Skeletal muscle satellite cell (primary cell): ENCODE measurements at regions not wholly inside any gene's neighbourhood (a gene's known extent, or its start where the extent isn't known, plus 50 kb on each side); places are given as distances from the start of the nearest gene placed in this dataset.
"Not testable (repeated sequence)": the region's sequence is repeated elsewhere in the genome, so short reads cannot be mapped to it uniquely, and the experiment has no call there.

Source experiments
- H3K27me3 ChIP-seq: 2 replicates; pipeline ENCODE4 v1.7.0; 2013; ENCODE audit warnings: low read length; ENCODE audit not compliant: control insufficient read depth, insufficient read depth
- H3K36me3 ChIP-seq: 2 replicates; pipeline ENCODE4 v1.7.0; 2013; ENCODE audit warnings: mild to moderate bottlenecking, control low read depth, low read length; ENCODE audit not compliant: insufficient read depth
- H3K4me1 ChIP-seq: 2 replicates; pipeline ENCODE4 v1.7.0; 2013; ENCODE audit warnings: low read length; ENCODE audit not compliant: control insufficient read depth, insufficient read depth
- H3K4me2 ChIP-seq: 2 replicates; pipeline ENCODE4 v1.7.0; 2013; ENCODE audit warnings: mild to moderate bottlenecking, low read length
- H3K4me3 ChIP-seq: 2 replicates; pipeline ENCODE4 v1.7.0; 2013; ENCODE audit warnings: low read length
- H3K9ac ChIP-seq: 2 replicates; pipeline ENCODE4 v1.7.0; 2013; ENCODE audit warnings: mild to moderate bottlenecking, low read depth, low read length, moderate library complexity
- H3K9me3 ChIP-seq: replicated peaks from 2 replicates; pipeline ENCODE4 v1.7.0; 2013; ENCODE audit warnings: mild to moderate bottlenecking, control low read depth, low read length

DNA sequence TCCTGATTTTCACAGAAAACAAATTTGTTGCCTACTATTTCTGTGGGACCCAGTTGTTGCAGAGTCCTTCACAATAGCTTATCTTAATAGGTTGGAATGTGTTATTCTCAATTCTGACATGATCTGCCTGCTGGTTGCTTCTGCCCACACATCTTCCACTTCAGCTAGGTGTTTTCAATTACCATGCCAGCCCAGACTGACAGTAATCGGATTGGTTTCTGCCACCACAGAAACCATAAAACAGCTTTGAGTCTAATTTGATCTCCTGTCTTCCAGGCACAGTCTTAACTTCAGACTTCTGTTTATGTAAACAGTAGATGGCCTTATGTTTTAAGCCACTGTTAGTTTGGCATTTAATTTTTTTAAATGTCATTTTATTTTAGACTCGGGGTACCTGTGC is 248.2 kb upstream of the RBMS1 start:
- Histone ChIP-seq H3K4me1 (peaks cover 8% of the 10 kb centered on the region), H3K36me3 (no peaks in the 10 kb centered on the region), H3K9ac (no peak overlapping the region), H3K4me2 (no peak overlapping the region), H3K4me3 (no peak overlapping the region), H3K9me3 (no peaks in the 10 kb centered on the region), H3K27me3 (no peaks in the 10 kb centered on the region)

DNA sequence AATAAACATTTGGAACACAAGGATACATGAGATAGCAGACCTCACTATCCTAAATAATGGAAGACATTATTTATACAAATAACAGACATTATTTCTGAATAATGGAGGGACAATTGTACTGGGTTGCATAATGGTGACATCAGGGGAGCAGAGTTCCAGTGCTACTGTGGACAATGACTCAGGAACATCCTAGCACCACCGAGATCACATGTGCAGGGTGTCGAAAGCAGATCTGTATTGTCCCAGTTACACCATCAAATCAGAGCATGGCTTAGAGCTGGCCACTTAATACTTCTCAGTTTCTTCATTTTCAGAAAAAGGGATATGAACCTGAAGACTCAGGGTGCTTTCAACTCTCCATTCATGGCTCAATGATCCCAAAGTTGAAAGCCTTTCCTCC is 249.1 kb upstream of the RBMS1 start:
- Histone ChIP-seq H3K36me3 (no peaks in the 10 kb centered on the region), H3K27me3 (no peaks in the 10 kb centered on the region), H3K4me1 (peaks cover 6% of the 10 kb centered on the region), H3K4me3 (no peak overlapping the region), H3K9me3 (no peaks in the 10 kb centered on the region), H3K4me2 (no peak overlapping the region), H3K9ac (no peak overlapping the region)

DNA sequence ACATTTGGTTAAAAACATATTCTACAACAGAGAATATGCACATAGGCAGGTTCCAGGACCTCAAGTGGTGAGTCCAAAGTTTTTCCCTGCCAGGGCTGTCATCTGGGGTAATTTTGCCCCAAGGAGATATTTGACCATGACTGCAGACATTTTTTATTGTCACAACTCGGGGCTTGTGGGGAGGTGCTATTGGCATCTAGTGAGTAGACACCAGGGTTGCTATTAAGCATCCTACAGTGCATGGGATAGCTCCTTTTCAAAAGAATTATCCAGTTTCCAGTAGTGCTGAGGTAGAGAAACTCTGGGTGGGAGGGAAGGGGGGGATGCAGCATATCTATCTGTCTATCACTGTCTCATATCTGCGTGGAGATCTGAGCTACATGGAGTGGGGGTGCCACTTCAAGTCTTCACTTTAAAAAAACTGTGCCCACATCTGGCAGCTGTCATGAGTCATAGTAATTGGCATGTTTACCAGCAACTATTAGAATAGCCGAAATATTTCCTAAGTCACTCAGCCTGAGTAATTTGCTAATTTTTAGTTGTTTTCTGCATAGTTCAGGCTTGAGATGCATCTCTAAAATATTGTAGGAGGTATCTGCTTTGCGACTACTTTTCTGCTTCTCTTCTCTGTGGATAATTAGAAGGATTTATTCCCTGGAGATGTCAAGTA is 254.0 kb upstream of the RBMS1 start:
- Histone ChIP-seq H3K9me3 (no peaks in the 10 kb centered on the region), H3K4me2 (peak overlapping the region; percentile 52), H3K27me3 (no peaks in the 10 kb centered on the region), H3K9ac (peak overlapping the region; percentile 77), H3K36me3 (no peaks in the 10 kb centered on the region), H3K4me1 (peaks cover 49% of the 10 kb centered on the region), H3K4me3 (peak overlapping the region; percentile 29)

DNA sequence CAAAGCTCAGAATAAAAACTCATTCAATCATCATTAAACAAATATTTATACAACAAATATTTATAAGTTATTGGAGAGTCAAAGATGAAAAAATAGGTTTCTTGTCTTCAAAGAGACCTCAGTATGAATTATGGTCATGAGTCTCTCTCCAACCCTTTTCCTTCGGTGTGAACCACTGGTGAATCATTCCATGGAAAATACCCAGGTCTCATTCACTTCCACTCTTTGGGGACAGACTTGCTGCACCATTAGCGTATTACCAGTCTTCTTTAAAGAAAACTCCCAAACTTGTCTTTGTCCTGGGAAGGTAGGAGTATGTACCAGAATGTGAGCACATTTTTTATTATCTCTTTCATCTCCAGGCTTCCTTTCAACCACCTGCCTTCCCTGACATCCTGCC is 257.4 kb upstream of the RBMS1 start:
- H3K4me2 ChIP-seq = peak overlapping the region; percentile 27
- no peak overlapping the region for H3K9ac ChIP-seq
- no peak overlapping the region for H3K4me3 ChIP-seq
- no peaks in the 10 kb centered on the region for H3K9me3 ChIP-seq
- H3K4me1 ChIP-seq = peaks cover 56% of the 10 kb centered on the region
- H3K27me3 ChIP-seq = no peaks in the 10 kb centered on the region
- no peaks in the 10 kb centered on the region for H3K36me3 ChIP-seq

DNA sequence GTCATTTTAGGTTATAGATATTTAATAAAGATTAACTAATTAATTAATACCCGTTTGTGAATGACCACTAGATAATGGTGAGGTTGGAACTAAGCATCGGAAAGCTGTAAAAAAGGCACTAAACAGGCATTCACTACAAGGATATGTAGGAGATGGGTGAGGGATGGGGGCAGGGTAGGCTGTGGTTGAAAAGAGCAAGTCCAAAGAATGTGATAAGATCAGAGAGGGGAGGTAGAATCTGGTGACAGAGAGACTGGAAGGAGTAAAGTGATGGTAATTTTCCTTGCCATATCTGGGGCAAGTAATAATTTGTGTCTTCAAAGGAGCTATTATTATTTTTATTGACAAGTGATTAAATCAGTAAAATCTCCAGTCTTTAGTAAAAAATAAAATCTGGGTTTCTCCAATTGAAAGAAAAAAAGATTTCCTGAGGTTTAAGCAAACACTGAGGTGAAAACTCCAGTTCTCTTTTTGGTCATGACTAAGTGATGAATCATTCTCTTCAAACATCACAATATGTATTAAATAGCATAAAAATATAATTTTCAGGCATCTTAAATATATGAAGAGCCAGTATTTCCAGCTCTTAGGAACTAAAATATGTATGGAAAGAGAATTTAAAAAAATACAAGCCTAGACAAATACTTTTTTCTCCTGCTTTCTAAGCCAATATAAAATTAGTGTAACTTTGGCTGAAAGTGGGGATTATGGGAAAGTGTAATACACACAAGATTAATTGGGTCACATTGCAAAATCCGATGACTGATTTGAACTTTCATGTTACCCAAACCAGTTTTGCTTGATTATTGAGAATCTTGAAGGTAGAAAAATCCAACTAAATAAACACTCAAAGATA is 259.1 kb upstream of the RBMS1 start:
- Histone ChIP-seq H3K4me3 (peak overlapping the region; percentile 40), H3K36me3 (no peaks in the 10 kb centered on the region)

DNA sequence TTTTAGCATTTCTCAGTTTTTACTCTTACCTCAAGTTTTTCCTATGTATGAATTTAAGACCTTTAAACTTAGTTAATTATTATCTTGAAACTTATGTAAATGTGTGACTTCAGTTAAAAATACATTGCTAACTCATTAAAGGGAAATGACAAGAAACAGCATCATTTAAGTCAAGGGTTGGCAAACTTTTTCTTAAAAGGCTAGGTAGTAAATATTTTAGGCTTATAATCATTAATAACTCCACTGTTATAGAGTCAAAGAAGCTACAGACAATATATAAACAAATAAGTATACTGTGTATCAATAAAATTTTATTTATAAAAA is 259.7 kb upstream of the RBMS1 start:
- peak overlapping the region; percentile 68 for H3K4me2 ChIP-seq
- H3K4me1 ChIP-seq = peaks cover 46% of the 10 kb centered on the region
- H3K9ac ChIP-seq = no peak overlapping the region
- no peaks in the 10 kb centered on the region for H3K27me3 ChIP-seq
- H3K4me3 ChIP-seq = no peak overlapping the region
- H3K9me3 ChIP-seq = no peaks in the 10 kb centered on the region
- no peaks in the 10 kb centered on the region for H3K36me3 ChIP-seq

More for the DNA sequence above, 259.1 kb upstream of the RBMS1 start:
- no peak overlapping the region for H3K9ac ChIP-seq
- H3K9me3 ChIP-seq = no peaks in the 10 kb centered on the region
- H3K4me2 ChIP-seq = peak overlapping the region; percentile 68
- peaks cover 50% of the 10 kb centered on the region for H3K4me1 ChIP-seq
- H3K27me3 ChIP-seq = no peaks in the 10 kb centered on the region

DNA sequence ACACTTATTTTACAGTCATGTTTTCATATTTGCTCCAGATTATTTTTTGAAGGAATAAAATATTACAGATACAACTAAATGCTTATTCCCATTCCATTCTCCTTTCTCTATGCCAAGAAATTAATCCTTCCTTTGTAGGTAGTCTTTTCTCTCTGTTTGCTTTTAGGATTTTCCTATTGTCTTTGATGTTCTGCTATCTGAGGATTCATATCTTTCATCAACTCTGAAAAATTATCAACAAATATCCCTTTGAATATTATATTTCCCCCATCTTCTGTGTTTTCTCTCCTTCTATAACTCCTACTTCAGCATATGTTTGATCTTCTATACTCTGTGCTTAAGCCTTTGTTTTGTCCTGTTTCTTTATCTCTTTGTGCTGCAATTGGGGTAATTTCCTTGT is 260.4 kb upstream of the RBMS1 start:
- no peaks in the 10 kb centered on the region for H3K36me3 ChIP-seq
- H3K4me3 ChIP-seq = no peak overlapping the region
- H3K4me1 ChIP-seq = peaks cover 39% of the 10 kb centered on the region
- no peak overlapping the region for H3K4me2 ChIP-seq
- no peaks in the 10 kb centered on the region for H3K9me3 ChIP-seq
- no peak overlapping the region for H3K9ac ChIP-seq
- H3K27me3 ChIP-seq = no peaks in the 10 kb centered on the region

DNA sequence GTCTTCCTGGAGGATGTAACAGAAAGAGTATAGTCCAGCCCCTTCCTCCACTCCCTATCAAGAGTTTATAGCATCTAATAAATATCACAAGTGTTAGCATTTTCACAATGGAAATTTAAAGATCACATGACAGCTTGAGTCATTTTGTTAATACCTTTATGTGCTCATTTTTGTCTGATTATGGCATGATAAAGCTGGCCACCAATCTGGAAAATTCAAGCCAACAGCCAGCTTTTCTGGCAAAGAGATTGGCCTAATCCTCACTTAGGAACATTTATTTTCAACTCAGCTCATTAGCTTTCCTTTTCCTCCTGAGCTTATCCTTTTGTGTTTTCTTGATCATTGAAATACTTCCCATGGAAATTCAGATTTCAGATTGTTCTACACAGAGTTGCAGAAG is 262.9 kb upstream of the RBMS1 start:
- Histone ChIP-seq H3K4me2 (no peak overlapping the region), H3K9me3 (no peaks in the 10 kb centered on the region), H3K4me1 (peaks cover 18% of the 10 kb centered on the region), H3K4me3 (no peak overlapping the region), H3K36me3 (no peaks in the 10 kb centered on the region), H3K9ac (no peak overlapping the region), H3K27me3 (no peaks in the 10 kb centered on the region)

DNA sequence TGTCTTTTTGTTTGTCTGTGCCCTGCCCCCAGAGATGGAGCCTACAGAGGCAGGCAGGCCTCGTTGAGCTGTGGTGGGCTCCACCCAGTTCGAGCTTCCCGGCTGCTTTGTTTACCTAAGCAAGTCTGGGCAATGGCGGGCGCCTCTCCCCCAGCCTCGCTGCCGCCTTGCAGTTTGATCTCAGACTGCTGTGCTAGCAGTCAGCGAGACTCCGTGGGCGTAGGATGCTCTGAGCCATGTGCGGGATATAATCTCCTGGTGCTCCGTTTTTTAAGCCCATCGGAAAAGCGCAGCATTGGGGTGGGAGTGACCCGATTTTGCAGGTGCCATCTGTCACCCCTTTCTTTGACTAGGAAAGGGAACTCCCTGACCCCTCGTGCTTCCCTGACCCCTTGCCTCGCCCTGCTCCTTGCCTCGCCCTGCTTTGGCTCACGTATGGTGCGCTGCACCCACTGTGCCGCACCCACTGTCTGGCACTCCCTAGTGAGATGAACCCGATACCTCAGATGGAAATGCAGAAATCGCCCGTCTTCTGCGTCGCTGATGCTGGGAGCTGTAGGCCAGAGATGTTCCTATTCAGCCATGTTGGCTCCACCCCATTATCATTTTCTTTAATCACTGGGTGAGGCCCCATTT is 269.0 kb upstream of the RBMS1 start:
- not testable (repeated sequence) for H3K4me1 ChIP-seq, H3K4me2 ChIP-seq, H3K4me3 ChIP-seq, H3K9ac ChIP-seq, H3K27me3 ChIP-seq, H3K36me3 ChIP-seq, H3K9me3 ChIP-seq

DNA sequence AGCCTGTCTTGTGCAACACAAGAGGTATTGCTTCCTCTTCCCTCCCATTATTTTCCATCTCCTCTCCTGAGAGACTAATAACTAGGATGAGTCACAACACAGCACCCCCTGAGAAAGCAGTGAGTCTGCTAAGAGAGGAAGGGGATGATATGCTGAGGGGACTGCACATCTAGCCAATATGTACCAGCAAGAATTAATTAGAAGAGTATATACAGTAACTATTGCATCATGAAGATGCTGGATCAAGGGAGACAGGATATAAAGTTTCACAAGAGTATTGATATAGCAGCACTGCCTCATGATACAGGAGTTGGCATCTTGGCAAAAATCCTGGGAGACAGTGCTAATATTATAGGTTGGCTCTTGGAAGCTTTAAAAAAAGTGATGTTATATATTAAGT is 289.9 kb upstream of the RBMS1 start:
- H3K27me3 ChIP-seq = no peaks in the 10 kb centered on the region
- H3K4me2 ChIP-seq = no peak overlapping the region
- no peaks in the 10 kb centered on the region for H3K36me3 ChIP-seq
- no peaks in the 10 kb centered on the region for H3K4me1 ChIP-seq
- no peaks in the 10 kb centered on the region for H3K9me3 ChIP-seq
- H3K9ac ChIP-seq = no peak overlapping the region
- H3K4me3 ChIP-seq = no peak overlapping the region

DNA sequence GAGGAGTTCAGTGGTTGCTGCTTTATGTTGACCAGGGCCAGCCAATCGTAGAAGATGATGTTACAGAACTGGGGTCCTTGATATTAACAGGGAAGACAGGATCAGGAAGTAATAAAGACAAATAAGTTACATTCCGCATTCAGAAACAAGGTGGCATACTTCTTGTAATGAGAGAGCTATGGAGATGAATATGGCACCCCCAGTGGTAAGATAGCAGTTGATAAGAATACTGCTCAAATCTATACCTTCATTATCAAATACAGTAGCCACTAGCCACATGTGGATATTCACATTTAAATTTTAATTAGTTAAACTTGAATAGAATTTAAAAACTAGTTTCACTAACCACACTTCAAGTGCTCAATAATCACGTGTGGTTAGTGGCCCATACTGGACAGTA is 290.4 kb upstream of the RBMS1 start:
- Histone ChIP-seq H3K4me3 (no peak overlapping the region), H3K4me1 (no peaks in the 10 kb centered on the region), H3K36me3 (no peaks in the 10 kb centered on the region), H3K9me3 (no peaks in the 10 kb centered on the region), H3K9ac (no peak overlapping the region), H3K27me3 (no peaks in the 10 kb centered on the region), H3K4me2 (no peak overlapping the region)
